Common myeloid progenitor, CD34-positive (primary cell): ENCODE measurements at regions not wholly inside any gene's neighbourhood (a gene's known extent, or its start where the extent isn't known, plus 50 kb on each side); places are given as distances from the start of the nearest gene placed in this dataset.
"Not testable (repeated sequence)": the region's sequence is repeated elsewhere in the genome, so short reads cannot be mapped to it uniquely, and the experiment has no call there.

Source experiments
- CTCF ChIA-PET: fragments of 350-600 bp; sonication (Branson Sonifier 250); formaldehyde crosslinking; loops from one replicate; lab custom pipeline; 2021; ENCODE audit warnings: antibody characterized with exemption; lab: Charles Lee
- POLR2A ChIA-PET: fragments of 350-600 bp; sonication (Branson Sonifier 250); formaldehyde crosslinking; loops from one replicate; lab custom pipeline; 2021; ENCODE audit warnings: antibody characterized with exemption; lab: Charles Lee
- DNase-seq, 3 donors: peaks; one replicate each; pipeline versions ENCODE4 v3.0.0 to v3.0.0-alpha.2; 2013
- H3K27ac ChIP-seq, 2 experiments: 1 replicate in 1 of 2; 2 replicates in 1 of 2; pipeline ENCODE4 v1.7.0; 2013; ENCODE audit warnings: inconsistent platforms in 2 of 2, low read length in 2 of 2, mild to moderate bottlenecking in 2 of 2, low read depth in 1 of 2, moderate library complexity in 1 of 2; ENCODE audit not compliant: severe bottlenecking in 2 of 2, insufficient read depth in 1 of 2, poor library complexity in 1 of 2
- H3K27me3 ChIP-seq, 5 experiments: replicated peaks in 2 of 5; 1 replicate in 3 of 5; 2 replicates in 2 of 5; pipeline versions ENCODE4 v1.6.1 to v1.7.0; 2013; ENCODE audit warnings: low read length in 4 of 5, mild to moderate bottlenecking in 2 of 5, moderate library complexity in 2 of 5, inconsistent platforms in 1 of 5; ENCODE audit not compliant: insufficient read depth in 5 of 5, control insufficient read depth in 4 of 5
- H3K36me3 ChIP-seq, 4 experiments: 1 replicate in 2 of 4; 2 replicates in 2 of 4; pipeline versions ENCODE4 v1.6.1 to v1.7.0; 2013; ENCODE audit warnings: low read length in 3 of 4, control low read depth in 1 of 4, mild to moderate bottlenecking in 1 of 4; ENCODE audit not compliant: control insufficient read depth in 4 of 4, insufficient read depth in 4 of 4
- H3K4me1 ChIP-seq, 4 experiments: 1 replicate in 3 of 4; 2 replicates in 1 of 4; pipeline versions ENCODE4 v1.6.1 to v1.7.1; 2013; ENCODE audit warnings: low read length in 3 of 4, mild to moderate bottlenecking in 3 of 4, control low read depth in 1 of 4, inconsistent platforms in 1 of 4, moderate library complexity in 1 of 4; ENCODE audit not compliant: control insufficient read depth in 4 of 4, insufficient read depth in 4 of 4; ENCODE audit errors: control extremely low read depth in 1 of 4
- H3K4me3 ChIP-seq, 7 experiments: 1 replicate in 4 of 7; 2 replicates in 3 of 7; pipeline versions ENCODE4 v1.5.1 to v1.7.0; 2013; ENCODE audit warnings: mild to moderate bottlenecking in 7 of 7, low read length in 6 of 7, moderate library complexity in 6 of 7, inconsistent platforms in 2 of 7, low read depth in 2 of 7, control low read depth in 1 of 7; ENCODE audit not compliant: insufficient read depth in 4 of 7, control insufficient read depth in 1 of 7; ENCODE audit errors: extremely low read depth in 1 of 7
- H3K9me3 ChIP-seq, 5 experiments: 1 replicate in 4 of 5; 2 replicates in 1 of 5; pipeline versions ENCODE4 v1.6.1 to v1.7.1; 2013; ENCODE audit warnings: low read length in 4 of 5, mild to moderate bottlenecking in 2 of 5, inconsistent platforms in 1 of 5, low read depth in 1 of 5, moderate library complexity in 1 of 5; ENCODE audit not compliant: control insufficient read depth in 4 of 5, insufficient read depth in 2 of 5; ENCODE audit errors: control extremely low read depth in 1 of 5
- WGBS: methylation state at CpG from one replicate; pipeline ENCODE4 v1.1.5; 2013; ENCODE audit not compliant: insufficient coverage; 5-methylcytosine and 5-hydroxymethylcytosine counted together

- CTCF ChIA-PET, DNase-seq, H3K36me3 ChIP-seq, H3K4me3 ChIP-seq, POLR2A ChIA-PET, H3K27me3 ChIP-seq, H3K27ac ChIP-seq, H3K9me3 ChIP-seq, H3K4me1 ChIP-seq: not testable (repeated sequence)
- WGBS = 75% methylated on average over 2 of the region's 3 CpGs
Observed at GRCh38 chr5:105998991-105999390, 1671.7 kb downstream of the EFNA5 start.

GRCh38 chr5:105993027-105993426 is 1677.7 kb downstream of the EFNA5 start:
- Histone ChIP-seq H3K4me3 (no peak overlapping the region), H3K36me3 (no peaks in the 10 kb centered on the region), H3K4me1 (no peaks in the 10 kb centered on the region), H3K27me3 (no peaks in the 10 kb centered on the region), H3K27ac (no peak overlapping the region), H3K9me3 (no peaks in the 10 kb centered on the region)
- WGBS = 80% methylated on average over 1 of the region's 1 CpG
- ChIA-PET POLR2A (no interaction called here), CTCF (no interaction called here)
- no peak for DNase-seq

GRCh38 chr5:105982526-105982925 is 1688.2 kb downstream of the EFNA5 start:
- WGBS = 94% methylated on average over 6 of the region's 9 CpGs
- H3K27me3 ChIP-seq = no peaks in the 10 kb centered on the region
- H3K9me3 ChIP-seq = no peaks in the 10 kb centered on the region
- CTCF ChIA-PET = no interaction called here
- H3K27ac ChIP-seq = no peak overlapping the region
- H3K36me3 ChIP-seq = no peaks in the 10 kb centered on the region
- DNase-seq = no peak
- POLR2A ChIA-PET = no interaction called here
- no peak overlapping the region for H3K4me3 ChIP-seq
- H3K4me1 ChIP-seq = no peaks in the 10 kb centered on the region

GRCh38 chr5:105978011-105978410 is 1692.7 kb downstream of the EFNA5 start:
- no peaks in the 10 kb centered on the region for H3K27me3 ChIP-seq
- ChIA-PET CTCF (no interaction called here), POLR2A (no interaction called here)
- no peaks in the 10 kb centered on the region for H3K9me3 ChIP-seq
- no peak overlapping the region for H3K4me3 ChIP-seq
- no peak overlapping the region for H3K27ac ChIP-seq
- H3K4me1 ChIP-seq = no peaks in the 10 kb centered on the region
- WGBS = no CpG with 5 or more reads among the region's 1 CpG
- H3K36me3 ChIP-seq = no peaks in the 10 kb centered on the region
- DNase-seq = no peak

- POLR2A ChIA-PET = no interaction called here
- no peaks in the 10 kb centered on the region for H3K4me1 ChIP-seq
- no peaks in the 10 kb centered on the region for H3K9me3 ChIP-seq
- WGBS = 100% methylated on average over 1 of the region's 3 CpGs
- H3K4me3 ChIP-seq = no peak overlapping the region
- CTCF ChIA-PET = no interaction called here
- no peak for DNase-seq
- H3K27ac ChIP-seq = no peak overlapping the region
- no peaks in the 10 kb centered on the region for H3K27me3 ChIP-seq
- no peaks in the 10 kb centered on the region for H3K36me3 ChIP-seq
Observed at GRCh38 chr5:105977163-105977562, 1693.6 kb downstream of the EFNA5 start.

- H3K36me3 ChIP-seq = no peaks in the 10 kb centered on the region
- H3K9me3 ChIP-seq = no peaks in the 10 kb centered on the region
- CTCF ChIA-PET = no interaction called here
- DNase-seq = no peak
- H3K27ac ChIP-seq = no peak overlapping the region
- no peaks in the 10 kb centered on the region for H3K27me3 ChIP-seq
- H3K4me1 ChIP-seq = no peaks in the 10 kb centered on the region
- no peak overlapping the region for H3K4me3 ChIP-seq
- POLR2A ChIA-PET = no interaction called here
Observed at GRCh38 chr5:105970919-105971318, 1699.8 kb downstream of the EFNA5 start.

- ChIA-PET POLR2A (no interaction called here), CTCF (no interaction called here)
- WGBS = 90% methylated on average over 2 of the region's 3 CpGs
- no peak overlapping the region for H3K4me3 ChIP-seq
- no peaks in the 10 kb centered on the region for H3K27me3 ChIP-seq
- H3K9me3 ChIP-seq = no peaks in the 10 kb centered on the region
- no peaks in the 10 kb centered on the region for H3K36me3 ChIP-seq
- DNase-seq = no peak
- no peaks in the 10 kb centered on the region for H3K4me1 ChIP-seq
- no peak overlapping the region for H3K27ac ChIP-seq
Observed at GRCh38 chr5:105968981-105969380, 1701.8 kb downstream of the EFNA5 start.
